ENCODE measurements at regions not wholly inside any gene's neighbourhood (a gene's known extent, or its start where the extent isn't known, plus 50 kb on each side); places are given as distances from the start of the nearest gene placed in this dataset.

- TF ChIP-seq EZH2phosphoT487 (IDR thresholded peaks at IDR 0.05; ENCODE audit: borderline replicate concordance, low read length) (no peak), EZH2 (IDR thresholded peaks at IDR 0.05; ENCODE audit: low read length, unreplicated experiment) (no peak)
These were observed 160.4 kb downstream of the CRLF2 start for GRCh38 chrX:1052021-1052420.

Data from PC-3 (cell line).